IMR-90 (cell line): ENCODE measurements at regions not wholly inside any gene's neighbourhood (a gene's known extent, or its start where the extent isn't known, plus 50 kb on each side); places are given as distances from the start of the nearest gene placed in this dataset.

Experiments used
- ATAC-seq: fragments of 200-7000 bp; cut with Tn5 transposase; 2 replicates; pipeline ENCODE4 v1.9.1; 2020; ENCODE audit warnings: low read depth, mild to moderate bottlenecking, moderate library complexity
- BruUV-seq: library from RNA; stranded (reverse); fragments of 400-500 nt; replicated peaks from 2 replicates; lab custom pipeline; 2021; lab: Mats Ljungman, UMichigan
- CTCF ChIA-PET: fragments of 300-600 bp; formaldehyde crosslinking; extraction: SDS; loops from one replicate; lab custom pipeline; 2021; ENCODE audit warnings: antibody characterized with exemption; lab: Yijun Ruan, JAX
- POLR2A ChIA-PET: fragments of 300-600 bp; sonication (Branson Sonifier 250); formaldehyde crosslinking; loops from one replicate; lab custom pipeline; 2022; ENCODE audit warnings: antibody characterized with exemption; ENCODE audit not compliant: unreplicated experiment; lab: Charles Lee
- DNase-seq: peaks from one replicate; pipeline ENCODE4 v3.0.0; 2013
- H2AFZ ChIP-seq: replicated peaks from 2 replicates; pipeline ENCODE3; 2013; ENCODE audit warnings: low read length, mild to moderate bottlenecking; ENCODE audit not compliant: poor library complexity
- H2AK5ac ChIP-seq: 2 replicates; pipeline ENCODE4 v1.6.1; 2013; ENCODE audit warnings: low read depth, low read length, inconsistent platforms
- H2AK9ac ChIP-seq: replicated peaks from 2 replicates; pipeline ENCODE3; 2013; ENCODE audit warnings: mild to moderate bottlenecking, low read depth, low read length, moderate library complexity; ENCODE audit not compliant: poor library complexity
- H2BK120ac ChIP-seq: 2 replicates; pipeline ENCODE4 v1.6.1; 2013; ENCODE audit warnings: low read depth, low read length, inconsistent platforms
- H2BK15ac ChIP-seq: 3 replicates; pipeline ENCODE4 v1.6.1; 2013; ENCODE audit warnings: low read depth, low read length, inconsistent platforms
- H2BK20ac ChIP-seq: 2 replicates; pipeline ENCODE4 v1.6.1; 2013; ENCODE audit warnings: low read depth, mild to moderate bottlenecking, inconsistent platforms, low read length, moderate library complexity
- H2BK5ac ChIP-seq: 2 replicates; pipeline ENCODE4 v1.6.1; 2013; ENCODE audit warnings: mild to moderate bottlenecking, low read depth, low read length, inconsistent platforms; ENCODE audit not compliant: poor library complexity, severe bottlenecking
- H3K14ac ChIP-seq: replicated peaks from 2 replicates; pipeline ENCODE4 v1.6.1; 2013; ENCODE audit warnings: low read depth, low read length, inconsistent platforms
- H3K18ac ChIP-seq: 2 replicates; pipeline ENCODE4 v1.6.1; 2013; ENCODE audit warnings: low read depth, low read length, control low read depth
- H3K23ac ChIP-seq: 2 replicates; pipeline ENCODE4 v1.6.1; 2013; ENCODE audit warnings: low read depth, low read length, inconsistent platforms
- H3K27ac ChIP-seq: 2 replicates; pipeline ENCODE4 v1.5.1; 2013; ENCODE audit warnings: mild to moderate bottlenecking, control low read depth, low read length; ENCODE audit not compliant: insufficient read depth
- H3K27me3 ChIP-seq: 2 replicates; pipeline ENCODE4 v1.6.1; 2013; ENCODE audit warnings: low read length; ENCODE audit not compliant: control insufficient read depth, insufficient read depth
- H3K36me3 ChIP-seq: 2 replicates; pipeline ENCODE4 v1.6.1; 2013; ENCODE audit warnings: low read length, mixed read lengths; ENCODE audit not compliant: control insufficient read depth, insufficient read depth
- H3K4ac ChIP-seq: 2 replicates; pipeline ENCODE4 v1.6.1; 2013; ENCODE audit warnings: low read depth, low read length, inconsistent platforms
- H3K4me1 ChIP-seq: 2 replicates; pipeline ENCODE4 v1.6.1; 2013; ENCODE audit warnings: low read length, mixed read lengths; ENCODE audit not compliant: control insufficient read depth, insufficient read depth
- H3K4me2 ChIP-seq: 2 replicates; pipeline ENCODE4 v1.6.1; 2013; ENCODE audit warnings: low read depth, mild to moderate bottlenecking, control low read depth, low read length, moderate library complexity
- H3K4me3 ChIP-seq: 2 replicates; pipeline ENCODE4 v1.5.1; 2013; ENCODE audit warnings: low read depth, mild to moderate bottlenecking, control low read depth, low read length, moderate library complexity; ENCODE audit not compliant: insufficient read depth
- H3K56ac ChIP-seq: 2 replicates; pipeline ENCODE4 v1.6.1; 2013; ENCODE audit warnings: low read length, inconsistent platforms; ENCODE audit not compliant: insufficient read depth; ENCODE audit errors: extremely low read depth
- H3K79me1 ChIP-seq, 2 experiments: 2 replicates each; pipeline ENCODE4 v1.6.1; 2013; ENCODE audit warnings: low read length in 2 of 2, inconsistent platforms in 1 of 2, low read depth in 1 of 2
- H3K9ac ChIP-seq: 2 replicates; pipeline ENCODE4 v1.6.1; 2013; ENCODE audit warnings: low read depth, low read length, control low read depth
- H3K9me1 ChIP-seq: 2 replicates; pipeline ENCODE4 v1.6.1; 2013; ENCODE audit warnings: low read length, inconsistent platforms; ENCODE audit not compliant: insufficient read depth
- H3K9me3 ChIP-seq: 2 replicates; pipeline ENCODE4 v1.6.1; 2013; ENCODE audit warnings: low read length; ENCODE audit not compliant: control insufficient read depth, insufficient read depth
- H4K20me1 ChIP-seq: 2 replicates; pipeline ENCODE4 v1.6.1; 2013; ENCODE audit warnings: low read length, inconsistent platforms; ENCODE audit not compliant: insufficient read depth
- H4K5ac ChIP-seq: 2 replicates; pipeline ENCODE4 v1.6.1; 2013; ENCODE audit warnings: mild to moderate bottlenecking, low read depth, low read length, control low read depth
- H4K8ac ChIP-seq, 2 experiments: 2 replicates each; pipeline ENCODE4 v1.6.1; 2013; ENCODE audit warnings: low read depth in 2 of 2, low read length in 2 of 2, control low read depth in 1 of 2, inconsistent platforms in 1 of 2
- H4K91ac ChIP-seq: 2 replicates; pipeline ENCODE4 v1.6.1; 2013; ENCODE audit warnings: low read depth, low read length, inconsistent platforms; ENCODE audit not compliant: insufficient read depth
- BHLHE40 ChIP-seq: fragments of 150-350 bp; IDR thresholded peaks from 2 replicates; pipeline ENCODE4 v1.6.1; 2016; ENCODE audit warnings: mild to moderate bottlenecking, low read depth, low read length
- CEBPB ChIP-seq: IDR thresholded peaks from 2 replicates; pipeline ENCODE4 v1.6.1; 2012; ENCODE audit warnings: low read depth, low read length, improper control_type of control experiment
- CHD1 ChIP-seq: IDR thresholded peaks from 2 replicates; pipeline ENCODE4 v1.6.1; 2012; ENCODE audit warnings: low read depth, low read length, improper control_type of control experiment
- CTCF ChIP-seq: conservative IDR thresholded peaks from 2 replicates; pipeline ENCODE4 v1.5.1; 2012; ENCODE audit warnings: mild to moderate bottlenecking, low read depth, low read length, improper control_type of control experiment
- ELK1 ChIP-seq: fragments of 150-350 bp; IDR thresholded peaks from 2 replicates; pipeline ENCODE4 v1.6.1; 2016; ENCODE audit warnings: low read depth, mild to moderate bottlenecking, low read length, moderate library complexity, borderline replicate concordance
- FOS ChIP-seq: fragments of 150-350 bp; IDR thresholded peaks from 2 replicates; pipeline ENCODE4 v1.6.1; 2016; ENCODE audit warnings: low read depth, low read length
- MAFK ChIP-seq: IDR thresholded peaks from 2 replicates; pipeline ENCODE4 v1.6.1; 2012; ENCODE audit warnings: low read depth, low read length, improper control_type of control experiment
- MAZ ChIP-seq: IDR thresholded peaks from 2 replicates; pipeline ENCODE4 v1.6.1; 2012; ENCODE audit warnings: low read depth, mild to moderate bottlenecking, low read length, improper control_type of control experiment, moderate library complexity, borderline replicate concordance
- MXI1 ChIP-seq: IDR thresholded peaks from 2 replicates; pipeline ENCODE4 v1.6.1; 2012; ENCODE audit warnings: low read depth, mild to moderate bottlenecking, low read length, moderate library complexity, borderline replicate concordance
- NFE2L2 ChIP-seq: fragments of 150-350 bp; IDR thresholded peaks from 2 replicates; pipeline ENCODE4 v1.6.1; 2016; ENCODE audit warnings: low read depth, mild to moderate bottlenecking, low read length
- RAD21 ChIP-seq: IDR thresholded peaks from 2 replicates; pipeline ENCODE4 v1.6.1; 2012; ENCODE audit warnings: low read length, improper control_type of control experiment
- RFX5 ChIP-seq: IDR thresholded peaks from 2 replicates; pipeline ENCODE4 v1.8.0; 2012; ENCODE audit warnings: low read depth, mild to moderate bottlenecking, low read length, moderate library complexity
- SMC3 ChIP-seq: fragments of 150-350 bp; IDR thresholded peaks from 2 replicates; pipeline ENCODE4 v1.6.1; 2016; ENCODE audit warnings: low read depth, mild to moderate bottlenecking, antibody characterized with exemption, low read length, moderate library complexity
- WGBS, 2 experiments: methylation state at CpG; one replicate each; pipeline versions ENCODE4 v1.1.5 to v1.1.7; 2013; ENCODE audit warnings: missing lambda C conversion rate in 2 of 2; ENCODE audit not compliant: insufficient read length in 1 of 2; ENCODE audit errors: extremely low coverage in 2 of 2; 5-methylcytosine and 5-hydroxymethylcytosine counted together
- dilution Hi-C: fragments of 300-500 bp; cut with HindIII; formaldehyde crosslinking; loops from one replicate; pipeline ENCODE4 v1.14.3; 2018; ENCODE audit warnings: low sequenced_read_pairs; ENCODE audit not compliant: unreplicated experiment
- in situ Hi-C: fragments of 300-500 bp; cut with MboI; formaldehyde crosslinking; loops from 3 replicates; pipeline ENCODE4 v1.14.3; 2019; ENCODE audit warnings: low sequenced_read_pairs, inconsistent platforms, mixed read lengths
- intact Hi-C: fragments of 100-400 bp; cut with micrococcal nuclease; formaldehyde crosslinking; loops from 2 replicates; pipeline ENCODE4 v1.10.0; 2022
- TF ChIP-seq, protein P1 (sequence below): fragments of 150-350 bp; IDR thresholded peaks from 2 replicates; pipeline ENCODE4 v1.6.1; 2017; ENCODE audit warnings: mild to moderate bottlenecking, antibody characterized with exemption, low read length, low read depth

DNA sequence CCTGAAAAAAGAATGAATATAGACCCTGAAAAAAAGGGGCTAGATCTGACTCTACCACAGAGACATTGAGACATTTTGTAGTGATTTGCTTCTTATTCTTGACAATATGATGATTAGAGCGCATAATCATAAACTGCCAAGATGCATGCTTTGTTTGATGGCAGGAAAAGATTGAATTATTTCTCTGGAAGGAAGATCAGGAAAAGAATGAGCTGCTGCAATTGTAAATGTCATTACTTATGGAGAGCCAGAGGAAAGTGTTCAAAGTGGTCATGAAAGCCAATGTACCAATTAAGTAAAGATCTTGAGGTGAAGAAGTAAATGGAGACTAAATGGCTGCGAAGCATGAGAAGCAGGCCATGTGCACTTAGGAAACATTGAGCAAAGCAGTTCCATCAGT, 126.4 kb upstream of the NXPH2 start:
- Histone ChIP-seq H3K4ac (no peak overlapping the region), H3K14ac (no peak overlapping the region), H3K4me2 (no peak overlapping the region), H2AK9ac (no peak overlapping the region), H3K27ac (no peak overlapping the region), H3K23ac (no peak overlapping the region), H4K20me1 (no peaks in the 10 kb centered on the region), H3K4me1 (no peaks in the 10 kb centered on the region), H3K9me1 (no peaks in the 10 kb centered on the region), H3K9ac (no peak overlapping the region), H4K5ac (no peak overlapping the region), H2AK5ac (no peak overlapping the region), H2BK120ac (no peak overlapping the region), H3K36me3 (no peaks in the 10 kb centered on the region), H4K91ac (no peak overlapping the region), H2AFZ (no peak overlapping the region), H3K27me3 (no peaks in the 10 kb centered on the region), H3K9me3 (peaks cover 14% of the 10 kb centered on the region), H2BK15ac (no peak overlapping the region), H3K4me3 (no peak overlapping the region), H2BK5ac (no peak overlapping the region), H3K56ac (no peak overlapping the region), H2BK20ac (no peak overlapping the region), H4K8ac (no peak overlapping the region), H3K18ac (no peak overlapping the region), H3K79me1 (no peaks in the 10 kb centered on the region)
- intact Hi-C loops (no loop called here), in situ Hi-C loops (no loop called here), dilution Hi-C loops (no loop called here)
- ChIA-PET POLR2A (no interaction called here), CTCF (no interaction called here)
- no CpG with 5 or more reads among the region's 2 CpGs for WGBS, 2 experiments
- no peak for TF ChIP-seq ELK1
- TF ChIP-seq SMC3, result no peak
- TF ChIP-seq CHD1, result no peak
- TF ChIP-seq CEBPB, result no peak
- TF ChIP-seq FOS, result no peak
- no peak for TF ChIP-seq MXI1
- no peak for TF ChIP-seq RFX5
- TF ChIP-seq MAFK, result no peak
- no peak for TF ChIP-seq BHLHE40
- no peak for TF ChIP-seq CTCF
- TF ChIP-seq RAD21, result no peak
- TF ChIP-seq, protein P1, sequence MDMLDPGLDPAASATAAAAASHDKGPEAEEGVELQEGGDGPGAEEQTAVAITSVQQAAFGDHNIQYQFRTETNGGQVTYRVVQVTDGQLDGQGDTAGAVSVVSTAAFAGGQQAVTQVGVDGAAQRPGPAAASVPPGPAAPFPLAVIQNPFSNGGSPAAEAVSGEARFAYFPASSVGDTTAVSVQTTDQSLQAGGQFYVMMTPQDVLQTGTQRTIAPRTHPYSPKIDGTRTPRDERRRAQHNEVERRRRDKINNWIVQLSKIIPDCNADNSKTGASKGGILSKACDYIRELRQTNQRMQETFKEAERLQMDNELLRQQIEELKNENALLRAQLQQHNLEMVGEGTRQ, result no peak
- no peak for TF ChIP-seq NFE2L2
- TF ChIP-seq MAZ, result no peak
- DNase-seq, result no peak
- BruUV-seq, result no TSS peak
- ATAC-seq, result no peak
